KMS-11 (cell line): ENCODE measurements at regions not wholly inside any gene's neighbourhood (a gene's known extent, or its start where the extent isn't known, plus 50 kb on each side); places are given as distances from the start of the nearest gene placed in this dataset.

Source experiments
- H2AFZ ChIP-seq: fragments of 200-600 bp; sonication (generic); 2 replicates; pipeline ENCODE4 v1.6.1; 2016; ENCODE audit warnings: antibody characterized with exemption, mixed run types, low read depth
- H3K27ac ChIP-seq: fragments of 200-600 bp; sonication (generic); 2 replicates; pipeline ENCODE4 v1.6.1; 2016; ENCODE audit warnings: mild to moderate bottlenecking, mixed run types
- H3K27me3 ChIP-seq: fragments of 200-600 bp; sonication (generic); 2 replicates; pipeline ENCODE4 v1.6.1; 2017; ENCODE audit warnings: mild to moderate bottlenecking, low read depth, mixed run types, moderate library complexity; ENCODE audit not compliant: insufficient read depth
- H3K36me3 ChIP-seq: fragments of 200-600 bp; sonication (generic); 2 replicates; pipeline ENCODE4 v1.6.1; 2017; ENCODE audit warnings: mild to moderate bottlenecking, mixed run types; ENCODE audit not compliant: insufficient read depth
- H3K4me1 ChIP-seq: fragments of 200-600 bp; sonication (generic); 2 replicates; pipeline ENCODE4 v1.6.1; 2016; ENCODE audit warnings: mild to moderate bottlenecking, low read depth, mixed run types; ENCODE audit not compliant: poor library complexity, severe bottlenecking
- H3K4me2 ChIP-seq: fragments of 200-600 bp; sonication (generic); 2 replicates; pipeline ENCODE4 v1.7.0; 2016; ENCODE audit warnings: mild to moderate bottlenecking, mixed run types
- H3K4me3 ChIP-seq: fragments of 200-600 bp; sonication (generic); IDR thresholded peaks from 2 replicates; pipeline ENCODE4 v1.6.1; 2017; ENCODE audit warnings: low read depth, low read length, mixed read lengths; ENCODE audit not compliant: insufficient read depth
- H3K79me2 ChIP-seq: fragments of 200-600 bp; sonication (generic); 2 replicates; pipeline ENCODE4 v1.6.1; 2016; ENCODE audit warnings: low read depth, mixed run types; ENCODE audit not compliant: insufficient read depth
- H3K9ac ChIP-seq: fragments of 200-600 bp; sonication (generic); 2 replicates; pipeline ENCODE4 v1.6.1; 2016; ENCODE audit warnings: mild to moderate bottlenecking, mixed run types
- H4K20me1 ChIP-seq: fragments of 200-600 bp; sonication (generic); 2 replicates; pipeline ENCODE4 v1.6.1; 2016; ENCODE audit warnings: mild to moderate bottlenecking, mixed run types; ENCODE audit not compliant: insufficient read depth
- TF ChIP-seq, protein P1 (sequence below): fragments of 200-600 bp; sonication (generic); conservative IDR thresholded peaks from 2 replicates; pipeline ENCODE4 v1.6.1; 2017; ENCODE audit warnings: low read depth, mild to moderate bottlenecking, antibody characterized with exemption, low read length, moderate library complexity, mixed read lengths

DNA sequence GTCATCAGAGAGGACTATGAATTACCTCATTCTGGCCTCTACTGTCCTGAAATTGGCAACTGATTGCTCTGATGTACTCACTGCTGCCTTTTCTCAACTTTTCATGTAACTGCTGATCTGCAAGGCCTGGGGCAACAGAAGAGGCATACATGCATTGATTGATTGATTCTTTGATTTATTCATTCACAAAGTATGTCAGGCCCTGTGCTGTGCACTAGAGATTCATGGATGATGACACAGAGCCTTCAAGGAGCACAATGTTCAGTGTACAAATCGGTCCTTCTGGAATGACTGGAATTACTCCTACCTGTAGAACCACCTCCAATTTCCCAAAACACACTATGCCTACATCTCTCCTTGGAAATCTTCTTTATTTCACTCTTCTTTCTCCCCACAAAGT lies 111.3 kb downstream of the LRATD1 start:
- H2AFZ ChIP-seq: no peak overlapping the region
- no peaks in the 10 kb centered on the region for H3K79me2 ChIP-seq
- H3K4me1 ChIP-seq: no peaks in the 10 kb centered on the region
- no peaks in the 10 kb centered on the region for H4K20me1 ChIP-seq
- H3K27me3 ChIP-seq: no peaks in the 10 kb centered on the region
- H3K36me3 ChIP-seq: no peaks in the 10 kb centered on the region
- H3K27ac ChIP-seq: no peak overlapping the region
- TF ChIP-seq, protein P1, sequence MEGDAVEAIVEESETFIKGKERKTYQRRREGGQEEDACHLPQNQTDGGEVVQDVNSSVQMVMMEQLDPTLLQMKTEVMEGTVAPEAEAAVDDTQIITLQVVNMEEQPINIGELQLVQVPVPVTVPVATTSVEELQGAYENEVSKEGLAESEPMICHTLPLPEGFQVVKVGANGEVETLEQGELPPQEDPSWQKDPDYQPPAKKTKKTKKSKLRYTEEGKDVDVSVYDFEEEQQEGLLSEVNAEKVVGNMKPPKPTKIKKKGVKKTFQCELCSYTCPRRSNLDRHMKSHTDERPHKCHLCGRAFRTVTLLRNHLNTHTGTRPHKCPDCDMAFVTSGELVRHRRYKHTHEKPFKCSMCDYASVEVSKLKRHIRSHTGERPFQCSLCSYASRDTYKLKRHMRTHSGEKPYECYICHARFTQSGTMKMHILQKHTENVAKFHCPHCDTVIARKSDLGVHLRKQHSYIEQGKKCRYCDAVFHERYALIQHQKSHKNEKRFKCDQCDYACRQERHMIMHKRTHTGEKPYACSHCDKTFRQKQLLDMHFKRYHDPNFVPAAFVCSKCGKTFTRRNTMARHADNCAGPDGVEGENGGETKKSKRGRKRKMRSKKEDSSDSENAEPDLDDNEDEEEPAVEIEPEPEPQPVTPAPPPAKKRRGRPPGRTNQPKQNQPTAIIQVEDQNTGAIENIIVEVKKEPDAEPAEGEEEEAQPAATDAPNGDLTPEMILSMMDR: no peak
- no peak overlapping the region for H3K4me3 ChIP-seq
- no peak overlapping the region for H3K9ac ChIP-seq
- H3K4me2 ChIP-seq: no peak overlapping the region

DNA sequence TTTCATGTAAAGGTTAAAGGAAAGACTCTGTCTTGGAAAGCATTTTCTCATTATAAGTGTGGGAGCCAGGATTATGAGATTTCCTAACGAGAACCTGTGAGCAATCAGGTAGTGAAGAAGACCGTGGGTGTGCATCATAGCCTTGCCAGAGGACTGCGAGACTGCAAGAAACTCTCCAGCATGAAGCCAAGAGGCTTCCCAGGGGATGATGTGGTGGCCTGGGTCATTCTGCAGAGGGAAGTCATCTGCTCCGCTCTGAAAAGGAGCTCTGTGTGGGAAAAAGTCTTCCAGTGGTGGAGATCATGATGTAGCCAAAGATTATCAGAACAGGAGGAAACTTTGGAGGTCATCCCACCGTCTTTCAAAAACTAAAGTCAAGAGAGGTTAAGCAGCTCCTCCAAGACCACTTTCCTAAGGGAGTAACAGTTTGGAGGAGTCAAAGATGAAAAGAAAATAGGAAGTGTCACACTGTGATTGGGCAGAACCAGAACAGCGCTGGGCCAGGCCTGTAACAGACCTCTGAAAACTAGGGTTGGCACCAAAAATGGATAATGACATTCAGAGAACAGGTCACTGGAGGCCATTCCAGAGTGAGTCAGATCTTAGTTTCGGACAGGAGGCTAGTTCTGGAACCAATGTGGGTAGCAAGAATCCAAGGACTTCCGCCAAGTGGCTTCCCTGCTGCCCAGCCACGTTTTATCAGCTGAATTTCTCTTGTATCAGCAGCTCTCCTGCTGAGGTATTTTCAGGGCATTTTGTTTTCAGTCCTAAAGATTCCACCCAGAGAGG lies 113.0 kb downstream of the LRATD1 start:
- H2AFZ ChIP-seq: no peak overlapping the region
- H3K27ac ChIP-seq: no peak overlapping the region
- H3K4me3 ChIP-seq: no peak overlapping the region
- TF ChIP-seq, protein P1: no peak
- H4K20me1 ChIP-seq: no peaks in the 10 kb centered on the region
- no peak overlapping the region for H3K9ac ChIP-seq
- no peaks in the 10 kb centered on the region for H3K4me1 ChIP-seq
- no peaks in the 10 kb centered on the region for H3K36me3 ChIP-seq
- H3K4me2 ChIP-seq: no peak overlapping the region
- no peaks in the 10 kb centered on the region for H3K27me3 ChIP-seq
- no peaks in the 10 kb centered on the region for H3K79me2 ChIP-seq

DNA sequence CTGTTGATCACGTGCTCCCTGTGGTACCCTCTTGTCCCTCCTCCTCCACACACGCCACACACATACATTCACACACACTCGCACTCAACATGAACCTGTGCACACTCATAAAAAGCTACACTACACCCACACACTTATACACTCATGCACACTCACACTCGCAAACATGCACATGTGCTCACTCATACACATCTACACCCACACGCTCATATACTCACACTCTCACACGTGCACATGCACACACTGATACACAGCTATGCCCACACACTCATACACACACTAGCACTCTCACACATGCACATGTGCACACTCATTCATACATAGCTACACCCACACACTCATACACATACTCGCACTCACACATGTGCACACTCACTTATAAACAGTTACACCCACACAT lies 113.6 kb downstream of the LRATD1 start:
- H3K4me1 ChIP-seq: no peaks in the 10 kb centered on the region
- H3K36me3 ChIP-seq: no peaks in the 10 kb centered on the region
- no peak overlapping the region for H3K27ac ChIP-seq
- no peak overlapping the region for H3K4me3 ChIP-seq
- no peaks in the 10 kb centered on the region for H3K27me3 ChIP-seq
- no peak overlapping the region for H3K4me2 ChIP-seq
- no peak overlapping the region for H2AFZ ChIP-seq
- TF ChIP-seq, protein P1: no peak
- no peaks in the 10 kb centered on the region for H4K20me1 ChIP-seq
- H3K79me2 ChIP-seq: no peaks in the 10 kb centered on the region
- no peak overlapping the region for H3K9ac ChIP-seq

DNA sequence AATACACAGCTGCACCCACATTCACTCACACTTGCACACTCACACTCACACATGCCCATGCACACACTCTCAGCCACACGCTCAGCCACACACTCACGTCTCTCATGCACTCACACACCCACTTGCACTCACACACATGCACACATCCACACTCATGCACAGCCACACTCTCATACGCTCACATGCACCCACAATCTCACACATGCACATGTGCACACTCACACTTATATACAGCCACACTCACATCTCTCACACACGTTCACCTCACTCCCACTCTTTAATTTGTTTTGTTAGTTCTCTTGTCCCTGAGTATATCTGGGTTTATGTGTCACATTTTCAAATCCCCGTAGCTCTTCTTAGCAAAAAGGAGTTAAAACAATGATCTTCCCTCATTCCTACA lies 114.9 kb downstream of the LRATD1 start:
- H3K79me2 ChIP-seq: no peaks in the 10 kb centered on the region
- H2AFZ ChIP-seq: no peak overlapping the region
- no peaks in the 10 kb centered on the region for H4K20me1 ChIP-seq
- TF ChIP-seq, protein P1: no peak
- H3K4me3 ChIP-seq: no peak overlapping the region
- H3K4me2 ChIP-seq: no peak overlapping the region
- no peak overlapping the region for H3K27ac ChIP-seq
- no peak overlapping the region for H3K9ac ChIP-seq
- H3K27me3 ChIP-seq: no peaks in the 10 kb centered on the region
- no peaks in the 10 kb centered on the region for H3K4me1 ChIP-seq
- no peaks in the 10 kb centered on the region for H3K36me3 ChIP-seq
